Chondrocyte (in vitro differentiated cells): ENCODE measurements at regions not wholly inside any gene's neighbourhood (a gene's known extent, or its start where the extent isn't known, plus 50 kb on each side); places are given as distances from the start of the nearest gene placed in this dataset.

Source experiments
- DNase-seq: peaks from one replicate; pipeline ENCODE4 v3.0.0; 2021; ENCODE audit warnings: mixed read lengths, low spot score
- H3K27ac Mint-ChIP-seq: one replicate; pipeline ENCODE4 v1.8.0; 2021; ENCODE audit warnings: mild to moderate bottlenecking, moderate library complexity, mixed read lengths; ENCODE audit not compliant: unreplicated experiment
- H3K27me3 Mint-ChIP-seq: 2 replicates; pipeline ENCODE4 v1.8.0; 2021; ENCODE audit warnings: low read depth, mixed read lengths
- H3K36me3 Mint-ChIP-seq: 2 replicates; pipeline ENCODE4 v1.8.0; 2021; ENCODE audit warnings: low read depth, mixed read lengths
- H3K4me1 Mint-ChIP-seq: 2 replicates; pipeline ENCODE4 v1.8.0; 2021; ENCODE audit warnings: low read depth, mild to moderate bottlenecking, mixed read lengths
- H3K4me3 Mint-ChIP-seq: one replicate; pipeline ENCODE4 v1.8.0; 2021; ENCODE audit warnings: mild to moderate bottlenecking, moderate library complexity, mixed read lengths; ENCODE audit not compliant: unreplicated experiment
- H3K9me3 Mint-ChIP-seq: 2 replicates; pipeline ENCODE4 v1.8.0; 2021; ENCODE audit warnings: low read depth, mixed read lengths
- CTCF ChIP-seq: fragments of 200-600 bp; sonication (generic); IDR thresholded peaks from 2 replicates; pipeline ENCODE4 v1.5.0; 2021; ENCODE audit warnings: antibody characterized with exemption, mild to moderate bottlenecking, moderate library complexity

GRCh38 chr5:128615578-128615977 lies 77.5 kb upstream of the FBN2 start:
- DNase-seq: no peak
- H3K9me3 Mint-ChIP-seq: no peaks in the 10 kb centered on the region
- no peaks in the 10 kb centered on the region for H3K27me3 Mint-ChIP-seq
- no peak overlapping the region for H3K27ac Mint-ChIP-seq
- peaks cover 21% of the 10 kb centered on the region for H3K4me1 Mint-ChIP-seq
- no peak overlapping the region for H3K4me3 Mint-ChIP-seq
- TF ChIP-seq CTCF: no peak
- H3K36me3 Mint-ChIP-seq: no peaks in the 10 kb centered on the region

- DNase-seq: no peak
- Mint-ChIP-seq H3K4me3 (no peak overlapping the region), H3K4me1 (peaks cover 15% of the 10 kb centered on the region), H3K27me3 (no peaks in the 10 kb centered on the region), H3K36me3 (no peaks in the 10 kb centered on the region), H3K27ac (no peak overlapping the region), H3K9me3 (no peaks in the 10 kb centered on the region)
- no peak for TF ChIP-seq CTCF
These were observed 88.6 kb upstream of the FBN2 start for GRCh38 chr5:128626536-128627090.

- DNase-seq: no peak
- no peak overlapping the region for H3K4me3 Mint-ChIP-seq
- H3K27me3 Mint-ChIP-seq: no peaks in the 10 kb centered on the region
- no peaks in the 10 kb centered on the region for H3K9me3 Mint-ChIP-seq
- H3K36me3 Mint-ChIP-seq: no peaks in the 10 kb centered on the region
- no peak overlapping the region for H3K27ac Mint-ChIP-seq
- no peak for TF ChIP-seq CTCF
- H3K4me1 Mint-ChIP-seq: peaks cover 15% of the 10 kb centered on the region
These were observed 89.9 kb upstream of the FBN2 start for GRCh38 chr5:128627939-128628338.

- Mint-ChIP-seq H3K4me1 (peaks cover 15% of the 10 kb centered on the region), H3K36me3 (no peaks in the 10 kb centered on the region), H3K9me3 (no peaks in the 10 kb centered on the region), H3K27me3 (no peaks in the 10 kb centered on the region), H3K4me3 (no peak overlapping the region), H3K27ac (no peak overlapping the region)
- DNase-seq: no peak
- no peak for TF ChIP-seq CTCF
These were observed 91.1 kb upstream of the FBN2 start for GRCh38 chr5:128629157-128629556.

GRCh38 chr5:128630121-128630520 lies 92.1 kb upstream of the FBN2 start:
- TF ChIP-seq CTCF: no peak
- H3K4me1 Mint-ChIP-seq: peaks cover 15% of the 10 kb centered on the region
- no peaks in the 10 kb centered on the region for H3K27me3 Mint-ChIP-seq
- H3K4me3 Mint-ChIP-seq: no peak overlapping the region
- no peaks in the 10 kb centered on the region for H3K9me3 Mint-ChIP-seq
- no peak for DNase-seq
- H3K36me3 Mint-ChIP-seq: no peaks in the 10 kb centered on the region
- no peak overlapping the region for H3K27ac Mint-ChIP-seq
